PC-9 (cell line): ENCODE measurements at regions not wholly inside any gene's neighbourhood (a gene's known extent, or its start where the extent isn't known, plus 50 kb on each side); places are given as distances from the start of the nearest gene placed in this dataset.

Experiments used
- EZH2 ChIP-seq: fragments of 200-600 bp; sonication (generic); IDR thresholded peaks from 2 replicates; pipeline ENCODE4 v1.8.0; 2017; ENCODE audit warnings: antibody characterized with exemption, low read depth
- TF ChIP-seq, protein P1 (sequence below): fragments of 200-600 bp; sonication (generic); conservative IDR thresholded peaks from 2 replicates; pipeline ENCODE4 v1.6.1; 2017; ENCODE audit warnings: mixed run types, antibody characterized with exemption, mild to moderate bottlenecking, moderate library complexity

DNA sequence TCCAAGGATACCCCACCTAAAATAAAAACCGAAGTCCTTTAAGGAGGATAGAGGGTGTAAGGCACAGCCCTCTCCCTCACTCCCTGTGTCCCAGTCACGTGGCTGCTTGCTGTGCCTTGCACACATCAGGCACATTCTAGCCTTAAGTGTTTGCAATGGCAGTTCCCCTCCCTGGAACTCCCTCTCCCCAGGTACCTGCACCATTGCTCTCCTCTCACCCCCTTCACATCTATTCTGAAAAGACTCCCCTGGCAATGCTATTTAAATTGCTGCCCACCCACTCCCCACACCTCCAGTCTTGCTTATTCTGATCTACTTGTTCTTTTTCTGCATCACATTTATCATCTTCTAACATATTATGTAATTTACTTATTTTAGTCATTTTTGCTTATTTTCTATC lies 91.6 kb upstream of the LNX1 start:
- TF ChIP-seq, protein P1, sequence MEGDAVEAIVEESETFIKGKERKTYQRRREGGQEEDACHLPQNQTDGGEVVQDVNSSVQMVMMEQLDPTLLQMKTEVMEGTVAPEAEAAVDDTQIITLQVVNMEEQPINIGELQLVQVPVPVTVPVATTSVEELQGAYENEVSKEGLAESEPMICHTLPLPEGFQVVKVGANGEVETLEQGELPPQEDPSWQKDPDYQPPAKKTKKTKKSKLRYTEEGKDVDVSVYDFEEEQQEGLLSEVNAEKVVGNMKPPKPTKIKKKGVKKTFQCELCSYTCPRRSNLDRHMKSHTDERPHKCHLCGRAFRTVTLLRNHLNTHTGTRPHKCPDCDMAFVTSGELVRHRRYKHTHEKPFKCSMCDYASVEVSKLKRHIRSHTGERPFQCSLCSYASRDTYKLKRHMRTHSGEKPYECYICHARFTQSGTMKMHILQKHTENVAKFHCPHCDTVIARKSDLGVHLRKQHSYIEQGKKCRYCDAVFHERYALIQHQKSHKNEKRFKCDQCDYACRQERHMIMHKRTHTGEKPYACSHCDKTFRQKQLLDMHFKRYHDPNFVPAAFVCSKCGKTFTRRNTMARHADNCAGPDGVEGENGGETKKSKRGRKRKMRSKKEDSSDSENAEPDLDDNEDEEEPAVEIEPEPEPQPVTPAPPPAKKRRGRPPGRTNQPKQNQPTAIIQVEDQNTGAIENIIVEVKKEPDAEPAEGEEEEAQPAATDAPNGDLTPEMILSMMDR, result no peak
- no peak for TF ChIP-seq EZH2
